HEK293T (cell line): ENCODE measurements at regions not wholly inside any gene's neighbourhood (a gene's known extent, or its start where the extent isn't known, plus 50 kb on each side); places are given as distances from the start of the nearest gene placed in this dataset.

Experiments
- CTCF ChIA-PET: fragments of 350-600 bp; formaldehyde crosslinking; extraction: SDS; loops from one replicate; lab custom pipeline; 2021; ENCODE audit warnings: antibody characterized with exemption, inconsistent platforms; lab: Yijun Ruan, JAX
- POLR2A ChIA-PET: fragments of 350-600 bp; formaldehyde crosslinking; extraction: SDS; loops from one replicate; lab custom pipeline; 2020; ENCODE audit warnings: antibody characterized with exemption, inconsistent platforms; lab: Yijun Ruan, JAX
- DNase-seq: peaks from one replicate; pipeline ENCODE4 v3.0.0; 2012; ENCODE audit warnings: mixed read lengths; ENCODE audit errors: extremely low spot score
- ARNT ChIP-seq: fragments of 450-650 bp; IDR thresholded peaks from 2 replicates; pipeline ENCODE4 v1.6.1; 2017; ENCODE audit warnings: mild to moderate bottlenecking
- BHLHE40 ChIP-seq: fragments of 450-650 bp; IDR thresholded peaks from 2 replicates; pipeline ENCODE4 v1.6.1; 2016; ENCODE audit warnings: mild to moderate bottlenecking, moderate library complexity, borderline replicate concordance
- CTBP1 ChIP-seq: fragments of 450-650 bp; IDR thresholded peaks from 2 replicates; pipeline ENCODE4 v1.6.1; 2016; ENCODE audit warnings: borderline replicate concordance
- ELF4 ChIP-seq: fragments of 450-650 bp; IDR thresholded peaks from 2 replicates; pipeline ENCODE4 v1.6.1; 2017; ENCODE audit warnings: antibody characterized with exemption
- FOXA1 ChIP-seq: fragments of 450-650 bp; IDR thresholded peaks from 2 replicates; pipeline ENCODE4 v1.6.1; 2016; ENCODE audit warnings: mild to moderate bottlenecking
- FOXK2 ChIP-seq: fragments of 450-650 bp; IDR thresholded peaks from 2 replicates; pipeline ENCODE4 v1.6.1; 2016; ENCODE audit warnings: mild to moderate bottlenecking
- FOXM1 ChIP-seq: fragments of 450-650 bp; IDR thresholded peaks from 2 replicates; pipeline ENCODE4 v1.6.1; 2017; ENCODE audit warnings: mild to moderate bottlenecking, borderline replicate concordance
- HDGF ChIP-seq: fragments of 450-650 bp; IDR thresholded peaks from 2 replicates; pipeline ENCODE4 v1.6.1; 2017; ENCODE audit warnings: antibody characterized with exemption, borderline replicate concordance
- L3MBTL2 ChIP-seq: fragments of 450-650 bp; conservative IDR thresholded peaks from 2 replicates; pipeline ENCODE4 v1.6.1; 2016; ENCODE audit warnings: mild to moderate bottlenecking
- LEF1 ChIP-seq: fragments of 450-650 bp; IDR thresholded peaks from 2 replicates; pipeline ENCODE4 v1.6.1; 2017; ENCODE audit warnings: mild to moderate bottlenecking, borderline replicate concordance
- NFRKB ChIP-seq: fragments of 450-650 bp; IDR thresholded peaks from 2 replicates; pipeline ENCODE4 v1.6.1; 2016; ENCODE audit warnings: mild to moderate bottlenecking, moderate library complexity
- SP1 ChIP-seq: fragments of 450-650 bp; IDR thresholded peaks from 2 replicates; pipeline ENCODE4 v1.6.1; 2017
- SUZ12 ChIP-seq: fragments of 450-650 bp; IDR thresholded peaks from 2 replicates; pipeline ENCODE4 v1.6.1; 2016; ENCODE audit warnings: mild to moderate bottlenecking
- TARDBP ChIP-seq: fragments of 450-650 bp; IDR thresholded peaks from 2 replicates; pipeline ENCODE4 v1.6.1; 2016
- ZNF384 ChIP-seq: fragments of 450-650 bp; IDR thresholded peaks from 2 replicates; pipeline ENCODE4 v1.6.1; 2016
- TF ChIP-seq, protein P1 (sequence below): fragments of 450-650 bp; IDR thresholded peaks from 2 replicates; pipeline ENCODE4 v1.6.1; 2016

DNA sequence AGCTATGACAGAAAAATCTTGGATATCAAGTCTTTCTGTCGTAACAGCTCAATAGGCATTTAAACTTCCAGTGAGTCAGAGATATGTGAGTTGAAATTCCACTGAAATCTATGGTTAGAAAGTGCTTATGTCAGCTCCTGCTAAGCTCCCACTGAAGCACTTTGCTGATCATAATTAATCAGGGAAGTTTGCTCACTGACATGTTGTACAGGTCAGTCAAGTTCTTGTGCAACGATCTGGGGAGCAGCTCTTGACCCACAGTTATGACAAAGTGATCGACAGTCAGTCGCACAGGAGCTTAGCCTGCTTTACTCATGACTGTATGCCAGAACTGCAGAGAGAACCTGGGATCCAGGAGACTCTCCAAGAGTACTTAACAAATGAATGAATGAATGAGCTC lies 453.5 kb downstream of the SOX2 start:
- no peak for DNase-seq
- CTCF ChIA-PET = no interaction called here
- TF ChIP-seq ELF4 (no peak), NFRKB (no peak), BHLHE40 (no peak), ZNF384 (no peak), L3MBTL2 (no peak), FOXA1 (no peak), ARNT (no peak), HDGF (no peak), FOXK2 (no peak), LEF1 (no peak)
- POLR2A ChIA-PET = no interaction called here

DNA sequence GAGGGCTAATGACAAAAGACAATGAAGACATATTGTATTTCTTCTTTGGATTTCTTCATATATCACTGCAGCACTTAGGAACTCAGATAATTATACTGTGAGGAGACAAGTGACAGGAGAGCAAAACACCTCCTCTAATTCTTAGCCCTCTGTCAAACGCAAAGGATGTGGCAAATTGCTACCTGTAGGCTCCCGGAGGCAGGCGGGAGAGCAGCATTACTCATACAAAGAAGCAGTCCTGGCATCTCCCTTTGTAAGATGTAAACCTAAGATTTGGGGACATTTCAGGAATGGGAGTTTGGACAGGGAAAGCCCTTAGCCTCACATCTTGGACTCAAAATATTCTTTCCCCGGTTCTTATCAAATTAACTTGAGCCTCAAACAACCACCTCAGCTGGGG lies 460.8 kb downstream of the SOX2 start:
- no peak for TF ChIP-seq ARNT
- TF ChIP-seq CTBP1 = no peak
- no peak for TF ChIP-seq LEF1
- no peak for TF ChIP-seq L3MBTL2
- no peak for TF ChIP-seq NFRKB
- TF ChIP-seq SP1 = no peak
- no peak for TF ChIP-seq FOXM1
- no peak for TF ChIP-seq TARDBP
- TF ChIP-seq, protein P1, sequence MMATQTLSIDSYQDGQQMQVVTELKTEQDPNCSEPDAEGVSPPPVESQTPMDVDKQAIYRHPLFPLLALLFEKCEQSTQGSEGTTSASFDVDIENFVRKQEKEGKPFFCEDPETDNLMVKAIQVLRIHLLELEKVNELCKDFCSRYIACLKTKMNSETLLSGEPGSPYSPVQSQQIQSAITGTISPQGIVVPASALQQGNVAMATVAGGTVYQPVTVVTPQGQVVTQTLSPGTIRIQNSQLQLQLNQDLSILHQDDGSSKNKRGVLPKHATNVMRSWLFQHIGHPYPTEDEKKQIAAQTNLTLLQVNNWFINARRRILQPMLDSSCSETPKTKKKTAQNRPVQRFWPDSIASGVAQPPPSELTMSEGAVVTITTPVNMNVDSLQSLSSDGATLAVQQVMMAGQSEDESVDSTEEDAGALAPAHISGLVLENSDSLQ = no peak
- TF ChIP-seq SUZ12 = no peak
- TF ChIP-seq HDGF = no peak
- no peak for TF ChIP-seq FOXA1
- no peak for TF ChIP-seq ZNF384
- no peak for TF ChIP-seq BHLHE40
- TF ChIP-seq FOXK2 = no peak
- no peak for TF ChIP-seq ELF4
- no peak for DNase-seq
- CTCF ChIA-PET = no interaction called here
- POLR2A ChIA-PET = no interaction called here

GRCh38 chr3:182178488-182179200 lies 466.9 kb downstream of the SOX2 start:
- DNase-seq = no peak
- ChIA-PET CTCF (no interaction called here), POLR2A (no interaction called here)
- TF ChIP-seq CTBP1 (no peak), ZNF384 (no peak), ARNT (no peak), FOXA1 (no peak), SP1 (no peak), BHLHE40 (no peak), FOXK2 (no peak), TARDBP (no peak), NFRKB (no peak), LEF1 (no peak), FOXM1 (no peak), HDGF (no peak), ELF4 (no peak), L3MBTL2 (no peak), SUZ12 (no peak)
- TF ChIP-seq, protein P1 = no peak

- POLR2A ChIA-PET = no interaction called here
- CTCF ChIA-PET = no interaction called here
- DNase-seq = no peak
- TF ChIP-seq FOXM1 (no peak), HDGF (no peak), TARDBP (no peak), ZNF384 (no peak), LEF1 (no peak), L3MBTL2 (no peak), SUZ12 (no peak), ARNT (no peak), BHLHE40 (no peak), FOXA1 (no peak), CTBP1 (no peak), FOXK2 (no peak), ELF4 (no peak), SP1 (no peak), NFRKB (no peak)
- TF ChIP-seq, protein P1 = no peak
Measured at GRCh38 chr3:182179631-182180030, 467.9 kb downstream of the SOX2 start.

DNA sequence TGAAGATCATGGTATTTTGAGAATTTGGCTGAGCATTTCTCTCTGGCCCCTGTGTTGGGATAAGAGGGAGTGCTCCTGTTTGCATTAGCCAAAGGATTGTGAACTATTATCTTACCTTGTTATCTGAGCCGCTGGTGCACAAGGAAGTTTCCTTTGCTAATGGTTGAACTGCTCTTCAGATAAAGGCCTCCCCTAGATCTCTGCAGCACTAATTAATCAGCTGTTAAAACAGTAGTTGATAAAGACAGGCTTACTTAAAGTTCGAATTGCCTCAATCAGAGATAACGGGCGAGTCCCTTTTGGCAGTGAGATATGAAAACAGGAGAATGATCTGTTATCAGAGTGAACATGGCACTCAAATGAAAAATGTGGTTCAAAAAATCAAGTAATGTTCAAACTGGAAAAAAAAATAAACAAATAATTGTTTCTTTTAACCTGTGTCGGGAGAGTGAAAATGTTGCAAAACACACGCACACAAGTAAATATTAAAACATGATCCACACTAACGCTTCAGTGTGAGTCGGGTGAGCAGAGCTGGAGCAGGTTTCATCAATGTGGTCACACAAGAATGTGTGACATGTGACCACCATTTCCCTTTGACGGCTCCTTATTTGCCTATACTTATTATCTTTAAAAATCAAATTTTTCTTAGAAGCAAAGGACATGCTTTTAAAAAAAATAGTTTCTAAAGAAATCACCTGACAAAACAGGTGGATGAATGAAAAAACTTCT lies 469.1 kb downstream of the SOX2 start:
- no peak for DNase-seq
- CTCF ChIA-PET = interaction anchor here (0.6 kb wide), 1 partner anchor 480 kb away, joined by 3 read pairs; no protein-coding TSS in a partner anchor
- POLR2A ChIA-PET = no interaction called here
- TF ChIP-seq NFRKB = no peak
- TF ChIP-seq L3MBTL2 = no peak
- no peak for TF ChIP-seq CTBP1
- TF ChIP-seq ARNT = no peak
- no peak for TF ChIP-seq HDGF
